Immature natural killer cell (primary cell): ENCODE measurements at regions not wholly inside any gene's neighbourhood (a gene's known extent, or its start where the extent isn't known, plus 50 kb on each side); places are given as distances from the start of the nearest gene placed in this dataset.

Source experiments
- DNase-seq, 3 donors: peaks; one replicate each; pipeline ENCODE4 v3.0.0; 2022; ENCODE audit warnings: mixed read lengths in 1 of 3
- H3K27ac Mint-ChIP-seq, 6 donors: one replicate each; pipeline ENCODE4 v1.8.0; 2020; ENCODE audit warnings: mixed read lengths in 6 of 6, mild to moderate bottlenecking in 5 of 6, inconsistent platforms in 4 of 6, moderate library complexity in 3 of 6
- H3K27me3 Mint-ChIP-seq, 3 donors: one replicate each; pipeline ENCODE4 v1.8.0; 2020 to 2021; ENCODE audit warnings: low read depth in 3 of 3, mild to moderate bottlenecking in 3 of 3, mixed read lengths in 3 of 3, moderate library complexity in 3 of 3, inconsistent platforms in 1 of 3
- H3K36me3 Mint-ChIP-seq, 3 donors: one replicate each; pipeline ENCODE4 v1.8.0; 2020; ENCODE audit warnings: mixed read lengths in 3 of 3, inconsistent platforms in 2 of 3, mild to moderate bottlenecking in 2 of 3
- H3K4me1 Mint-ChIP-seq, 2 donors: one replicate each; pipeline ENCODE4 v1.8.0; 2020; ENCODE audit warnings: inconsistent platforms in 2 of 2, mild to moderate bottlenecking in 2 of 2, mixed read lengths in 2 of 2, moderate library complexity in 1 of 2
- H3K4me3 Mint-ChIP-seq, 5 donors: one replicate each; pipeline ENCODE4 v1.8.0; 2020; ENCODE audit warnings: mild to moderate bottlenecking in 5 of 5, mixed read lengths in 5 of 5, inconsistent platforms in 3 of 5, moderate library complexity in 3 of 5
- H3K9me3 Mint-ChIP-seq, 6 donors: one replicate each; pipeline ENCODE4 v1.8.0; 2020; ENCODE audit warnings: mild to moderate bottlenecking in 6 of 6, mixed read lengths in 6 of 6, inconsistent platforms in 4 of 6, moderate library complexity in 3 of 6

DNA sequence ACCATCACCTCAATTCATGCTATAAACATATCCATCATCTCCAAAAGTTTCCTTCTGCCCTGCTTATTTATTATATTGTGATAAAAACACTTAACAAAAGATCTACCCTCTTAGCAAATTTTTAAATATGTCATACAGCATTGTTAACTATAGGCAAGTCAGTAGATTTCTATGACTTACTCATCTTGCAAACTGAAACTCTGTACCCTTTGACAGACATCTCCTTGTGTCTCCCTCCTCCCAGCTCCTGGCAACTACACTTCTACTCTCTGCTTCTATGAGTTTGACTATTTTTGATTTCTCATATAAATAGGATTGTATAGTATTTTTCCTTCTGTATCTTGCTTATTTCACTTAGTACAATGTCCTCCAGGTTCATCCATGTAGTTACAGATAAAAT is 174.8 kb downstream of the TNFSF18 start:
- H3K4me1 Mint-ChIP-seq = peaks cover 5 to 6% of the 10 kb centered on the region in 2 donors
- H3K36me3 Mint-ChIP-seq = no peaks in the 10 kb centered on the region
- no peak overlapping the region for H3K27ac Mint-ChIP-seq
- DNase-seq = no peak
- H3K9me3 Mint-ChIP-seq = no peaks in the 10 kb centered on the region
- no peak overlapping the region for H3K4me3 Mint-ChIP-seq
- H3K27me3 Mint-ChIP-seq = peaks cover 0 to 4% (median 0%) of the 10 kb centered on the region in 3 donors

DNA sequence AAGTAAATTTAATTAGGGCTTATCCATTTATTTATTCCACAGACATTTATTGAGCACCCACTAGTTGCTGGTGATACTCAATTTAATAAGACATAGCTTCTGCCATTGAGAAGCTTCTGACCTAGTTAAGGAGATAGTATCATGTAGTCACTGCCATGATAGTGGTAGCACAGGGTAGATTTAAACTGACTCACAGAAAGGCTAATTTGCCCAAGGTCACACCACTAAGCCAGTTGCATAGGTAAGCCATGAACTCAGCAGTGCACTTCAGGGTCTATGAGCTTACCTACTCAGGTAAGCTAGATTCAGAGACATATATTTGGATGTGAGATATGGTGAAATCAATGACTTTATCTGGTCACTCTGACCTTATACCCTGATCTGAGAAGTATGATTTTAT is 168.4 kb downstream of the TNFSF18 start:
- H3K27me3 Mint-ChIP-seq = peaks cover 0 to 12% (median 0%) of the 10 kb centered on the region in 3 donors
- H3K4me1 Mint-ChIP-seq = peaks cover 6 to 10% of the 10 kb centered on the region in 2 donors
- no peak for DNase-seq
- H3K9me3 Mint-ChIP-seq = no peaks in the 10 kb centered on the region
- H3K4me3 Mint-ChIP-seq = no peak overlapping the region
- H3K27ac Mint-ChIP-seq = no peak overlapping the region
- H3K36me3 Mint-ChIP-seq = no peaks in the 10 kb centered on the region

DNA sequence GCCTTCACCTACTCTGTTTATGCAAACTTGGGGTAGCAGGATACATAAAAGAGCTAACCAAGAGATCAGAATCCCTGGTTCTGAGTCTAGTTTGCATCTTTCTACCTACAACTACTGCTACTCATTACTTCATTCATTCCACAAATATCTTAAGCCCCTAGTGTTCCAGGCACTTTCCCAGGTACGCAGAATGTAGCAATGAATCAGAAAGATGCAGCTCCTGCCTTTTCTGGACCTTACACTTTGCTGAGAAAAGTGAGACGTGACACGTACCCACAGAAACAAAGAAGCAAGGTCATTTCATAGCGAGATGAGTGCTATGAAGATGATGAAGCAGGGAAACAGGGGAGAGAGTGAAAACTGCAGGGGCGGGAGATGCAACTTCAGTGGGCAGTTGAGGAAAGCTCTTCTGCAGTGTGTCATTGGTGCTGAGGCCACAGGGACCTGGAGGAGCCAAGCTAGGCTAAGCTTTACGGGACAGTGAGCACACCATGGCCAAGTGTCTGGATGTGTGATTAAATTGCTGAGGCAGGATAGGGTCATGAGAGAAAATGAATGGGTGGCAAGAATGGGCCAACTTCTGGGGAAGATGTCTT is 167.9 kb downstream of the TNFSF18 start:
- H3K4me3 Mint-ChIP-seq = peak overlapping the region in 1 of 5 donors; percentile 71
- no peaks in the 10 kb centered on the region for H3K36me3 Mint-ChIP-seq
- peak overlapping the region in 1 of 6 donors; percentile 58 for H3K27ac Mint-ChIP-seq
- no peak for DNase-seq
- H3K27me3 Mint-ChIP-seq = peaks cover 0 to 14% (median 0%) of the 10 kb centered on the region in 3 donors
- H3K9me3 Mint-ChIP-seq = no peaks in the 10 kb centered on the region
- peaks cover 6 to 10% of the 10 kb centered on the region in 2 donors for H3K4me1 Mint-ChIP-seq

GRCh38 chr1:172883387-172883791 is 167.4 kb downstream of the TNFSF18 start:
- H3K4me3 Mint-ChIP-seq = peak overlapping the region in 2 of 5 donors; percentile 5 to 71
- H3K4me1 Mint-ChIP-seq = peaks cover 6 to 10% of the 10 kb centered on the region in 2 donors
- H3K27ac Mint-ChIP-seq = no peak overlapping the region
- DNase-seq = no peak
- no peaks in the 10 kb centered on the region for H3K9me3 Mint-ChIP-seq
- no peaks in the 10 kb centered on the region for H3K36me3 Mint-ChIP-seq
- H3K27me3 Mint-ChIP-seq = peaks cover 0 to 14% (median 0%) of the 10 kb centered on the region in 3 donors

DNA sequence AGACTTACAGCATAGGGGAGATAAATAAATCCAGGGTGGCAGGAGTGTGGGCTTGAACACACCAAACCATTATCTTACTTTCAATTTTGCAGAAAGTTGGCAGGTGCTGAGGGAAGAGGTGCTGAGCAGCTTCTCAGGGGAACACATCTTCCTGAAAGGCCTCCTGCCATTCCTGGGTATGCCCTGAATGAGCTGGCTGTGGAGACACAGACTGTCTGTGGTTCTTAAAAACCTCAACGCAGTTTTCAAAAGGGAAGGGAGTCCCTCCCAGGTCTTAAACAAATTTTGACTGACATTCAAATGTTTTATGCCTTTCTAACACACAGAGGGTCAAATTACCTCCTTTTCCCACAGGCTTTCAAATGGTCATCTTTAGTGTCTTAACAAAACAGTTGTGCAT is 166.9 kb downstream of the TNFSF18 start:
- Mint-ChIP-seq H3K9me3 (no peaks in the 10 kb centered on the region), H3K4me3 (peak overlapping the region in 2 of 5 donors; percentile 5 to 71), H3K36me3 (no peaks in the 10 kb centered on the region), H3K27me3 (peaks cover 0 to 14% (median 0%) of the 10 kb centered on the region in 3 donors), H3K4me1 (peaks cover 6 to 10% of the 10 kb centered on the region in 2 donors), H3K27ac (no peak overlapping the region)
- no peak for DNase-seq

GRCh38 chr1:172885411-172885810 is 165.3 kb downstream of the TNFSF18 start:
- no peaks in the 10 kb centered on the region for H3K9me3 Mint-ChIP-seq
- peaks cover 0 to 14% (median 0%) of the 10 kb centered on the region in 3 donors for H3K27me3 Mint-ChIP-seq
- DNase-seq = no peak
- no peak overlapping the region for H3K4me3 Mint-ChIP-seq
- no peaks in the 10 kb centered on the region for H3K36me3 Mint-ChIP-seq
- peaks cover 6 to 10% of the 10 kb centered on the region in 2 donors for H3K4me1 Mint-ChIP-seq
- no peak overlapping the region for H3K27ac Mint-ChIP-seq

DNA sequence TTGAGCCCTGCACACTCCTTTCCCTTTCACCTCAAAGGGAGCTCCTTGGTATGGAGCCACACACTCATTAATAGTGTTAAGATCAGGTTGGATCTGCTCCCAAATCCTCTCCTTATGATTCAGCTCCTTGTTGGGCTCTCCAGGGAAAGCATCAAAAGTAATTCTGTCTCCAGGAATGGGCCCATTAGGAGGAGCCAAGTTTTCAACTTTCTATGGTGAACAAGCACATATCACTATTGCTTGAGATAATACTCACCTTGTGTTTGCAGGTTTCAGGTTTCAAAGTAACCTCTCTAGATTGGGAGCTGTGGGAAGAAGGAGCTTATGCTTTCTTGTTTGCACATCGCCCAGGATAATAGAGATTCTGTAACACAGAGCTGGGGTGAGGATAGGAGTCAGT is 164.8 kb downstream of the TNFSF18 start:
- no peak overlapping the region for H3K4me3 Mint-ChIP-seq
- no peak for DNase-seq
- no peaks in the 10 kb centered on the region for H3K36me3 Mint-ChIP-seq
- H3K4me1 Mint-ChIP-seq = peaks cover 6 to 10% of the 10 kb centered on the region in 2 donors
- no peak overlapping the region for H3K27ac Mint-ChIP-seq
- peaks cover 0 to 9% (median 0%) of the 10 kb centered on the region in 3 donors for H3K27me3 Mint-ChIP-seq
- no peaks in the 10 kb centered on the region for H3K9me3 Mint-ChIP-seq

- Mint-ChIP-seq H3K9me3 (no peaks in the 10 kb centered on the region), H3K4me1 (peaks cover 6 to 10% of the 10 kb centered on the region in 2 donors), H3K4me3 (no peak overlapping the region), H3K36me3 (peaks cover 0 to 5% (median 0%) of the 10 kb centered on the region in 3 donors), H3K27ac (no peak overlapping the region), H3K27me3 (peaks cover 0 to 5% (median 2%) of the 10 kb centered on the region in 3 donors)
- DNase-seq = no peak
Measured at GRCh38 chr1:172887162-172887561, 163.6 kb downstream of the TNFSF18 start.

GRCh38 chr1:172893146-172893841 is 157.4 kb downstream of the TNFSF18 start:
- H3K4me1 Mint-ChIP-seq = peaks cover 23 to 38% of the 10 kb centered on the region in 2 donors
- H3K4me3 Mint-ChIP-seq = no peak overlapping the region

DNA sequence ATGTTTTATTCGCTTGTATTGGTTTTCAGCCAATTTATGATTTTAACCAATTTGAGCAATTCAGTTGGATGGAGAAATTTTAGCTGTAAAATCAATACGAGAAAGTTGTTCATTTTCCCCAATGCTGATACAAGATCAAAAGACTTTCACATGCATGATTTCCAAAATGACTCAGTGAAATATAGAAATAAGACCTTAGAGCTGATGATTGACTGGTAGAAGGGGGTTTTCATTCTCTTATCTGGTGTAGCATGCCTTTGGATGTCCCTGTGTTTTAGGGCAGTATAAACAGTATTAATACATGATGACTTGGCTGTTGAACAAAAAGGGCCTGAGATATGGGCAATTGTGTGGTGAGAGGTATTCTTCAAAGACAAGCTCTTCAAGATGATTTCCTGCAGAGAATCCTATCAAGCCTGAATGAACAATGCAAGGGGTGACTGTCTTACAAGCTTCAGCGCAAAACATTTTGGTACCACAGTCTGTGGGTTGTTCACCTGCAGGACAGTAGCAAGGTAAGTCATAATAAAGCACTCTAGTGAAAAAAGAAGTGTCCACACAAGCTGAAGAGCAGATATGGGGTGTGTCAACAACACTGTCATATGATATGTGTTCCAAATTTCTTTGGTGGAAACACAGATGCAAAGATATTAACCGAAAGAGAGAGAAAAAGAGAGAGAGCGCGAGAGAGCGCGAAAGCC is 156.2 kb downstream of the TNFSF18 start:
- Mint-ChIP-seq H3K36me3 (peaks cover 0 to 5% (median 0%) of the 10 kb centered on the region in 3 donors), H3K9me3 (no peaks in the 10 kb centered on the region), H3K4me3 (peak overlapping the region; percentile 66 to 82 (median 72)), H3K27ac (peak overlapping the region; percentile 50 to 90 (median 80)), H3K27me3 (peaks cover 0 to 2% (median 1%) of the 10 kb centered on the region in 3 donors), H3K4me1 (peaks cover 25 to 46% of the 10 kb centered on the region in 2 donors)
- DNase-seq = peak in 1 of 3 donors; percentile 28

More at GRCh38 chr1:172893146-172893841, 157.4 kb downstream of the TNFSF18 start:
- Mint-ChIP-seq H3K36me3 (peaks cover 0 to 5% (median 0%) of the 10 kb centered on the region in 3 donors), H3K9me3 (no peaks in the 10 kb centered on the region), H3K27ac (peak overlapping the region in 3 of 6 donors; percentile 25 to 58 (median 46)), H3K27me3 (peaks cover 0 to 2% (median 0%) of the 10 kb centered on the region in 3 donors)
- no peak for DNase-seq

GRCh38 chr1:172895050-172895460 is 155.7 kb downstream of the TNFSF18 start:
- H3K4me3 Mint-ChIP-seq = peak overlapping the region; percentile 66 to 82 (median 72)
- peaks cover 0 to 5% (median 0%) of the 10 kb centered on the region in 3 donors for H3K36me3 Mint-ChIP-seq
- H3K4me1 Mint-ChIP-seq = peaks cover 25 to 50% of the 10 kb centered on the region in 2 donors
- no peaks in the 10 kb centered on the region for H3K9me3 Mint-ChIP-seq
- H3K27me3 Mint-ChIP-seq = peaks cover 0 to 2% (median 2%) of the 10 kb centered on the region in 3 donors
- peak; percentile 24 to 57 (median 36) for DNase-seq
- peak overlapping the region; percentile 50 to 90 (median 80) for H3K27ac Mint-ChIP-seq

GRCh38 chr1:172895761-172896160 is 155.0 kb downstream of the TNFSF18 start:
- H3K9me3 Mint-ChIP-seq = no peaks in the 10 kb centered on the region
- H3K27me3 Mint-ChIP-seq = peaks cover 0 to 3% (median 2%) of the 10 kb centered on the region in 3 donors
- H3K4me1 Mint-ChIP-seq = peaks cover 31 to 57% of the 10 kb centered on the region in 2 donors
- peak overlapping the region; percentile 66 to 82 (median 72) for H3K4me3 Mint-ChIP-seq
- peak overlapping the region in 5 of 6 donors; percentile 12 to 90 (median 74) for H3K27ac Mint-ChIP-seq
- no peak for DNase-seq
- H3K36me3 Mint-ChIP-seq = peaks cover 0 to 5% (median 0%) of the 10 kb centered on the region in 3 donors

DNA sequence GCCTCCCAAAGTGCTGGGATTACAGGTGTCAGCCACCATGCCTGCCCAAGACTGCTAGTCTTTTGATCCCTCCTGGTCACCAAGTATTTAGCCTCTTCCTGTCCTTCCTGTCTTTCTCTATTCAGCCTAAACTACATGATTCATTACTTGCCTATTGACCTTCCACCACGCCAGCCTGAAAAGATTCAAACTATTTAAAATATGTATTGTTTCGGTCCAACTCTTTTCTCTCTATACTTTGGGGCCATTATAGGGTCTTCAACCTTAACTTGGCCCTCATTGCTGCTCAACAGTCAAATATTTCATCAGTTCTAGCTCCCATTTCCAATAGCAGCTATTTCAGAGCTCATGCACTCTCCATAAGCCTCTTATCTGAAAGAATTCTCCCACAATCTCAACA is 153.0 kb downstream of the TNFSF18 start:
- no peak overlapping the region for H3K4me3 Mint-ChIP-seq
- no peaks in the 10 kb centered on the region for H3K36me3 Mint-ChIP-seq
- DNase-seq = no peak
- no peaks in the 10 kb centered on the region for H3K9me3 Mint-ChIP-seq
- H3K4me1 Mint-ChIP-seq = peaks cover 35 to 64% of the 10 kb centered on the region in 2 donors
- H3K27me3 Mint-ChIP-seq = peaks cover 0 to 5% (median 4%) of the 10 kb centered on the region in 3 donors
- peak overlapping the region in 1 of 6 donors; percentile 74 for H3K27ac Mint-ChIP-seq
